Spleen (tissue), 7 donors: ENCODE measurements at regions not wholly inside any gene's neighbourhood (a gene's known extent, or its start where the extent isn't known, plus 50 kb on each side); places are given as distances from the start of the nearest gene placed in this dataset.

Experiments
- CTCF ChIP-seq, 11 experiments: fragments of 200-600 bp in 7 of 11; fragments of 450-650 bp in 4 of 11; sonication (generic) in 4 of 11; IDR thresholded peaks in 8 of 11; conservative IDR thresholded peaks in 3 of 11; 1 replicate in 7 of 11; 2 replicates in 4 of 11; pipeline versions ENCODE4 v1.4.0 to v1.8.0; 2016 to 2021; ENCODE audit warnings: antibody characterized with exemption in 11 of 11, inconsistent platforms in 4 of 11, mild to moderate bottlenecking in 1 of 11
- POLR2AphosphoS5 ChIP-seq, 3 donors: sonication (generic); formaldehyde crosslinking; IDR thresholded peaks; one replicate each; pipeline ENCODE4 v1.5.1; 2017; ENCODE audit warnings: antibody characterized with exemption in 3 of 3
- donor health status: DM: no; HTN: no; CAD: no; lungs with moderate emphysema.
- donor health status: DM: no; HTN: no; CAD: no.
- donor health status: DM: no; HTN: no; CAD: no.

DNA sequence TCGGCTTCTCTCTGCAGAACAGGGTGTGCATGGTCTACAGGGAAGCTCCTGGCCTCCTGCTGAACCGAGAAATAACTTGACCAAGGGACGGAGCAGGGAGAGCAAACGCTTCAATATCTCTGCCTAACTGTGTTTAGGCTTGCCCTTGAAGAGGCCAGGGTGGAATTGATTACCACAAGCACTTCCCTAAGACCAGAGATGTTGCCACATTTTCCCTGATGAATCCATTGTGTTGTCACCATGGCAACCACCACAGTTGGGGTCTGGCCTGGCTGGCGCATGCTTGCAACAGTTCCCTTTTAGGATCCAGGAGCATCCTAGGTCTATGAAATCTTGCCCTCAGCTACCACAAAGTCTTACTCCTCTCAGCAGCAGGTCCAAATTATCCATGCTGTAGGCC is 213.5 kb upstream of the SULF2 start:
- TF ChIP-seq POLR2AphosphoS5 (IDR thresholded peaks at IDR 0.05) (no peak), CTCF (IDR thresholded peaks at IDR 0.05 in 8 of 11, conservative IDR thresholded peaks at IDR 0.05 in 3 of 11) (no peak)
